Stimulated activated CD8-positive, alpha-beta memory T cell treated with anti-CD3 and anti-CD28 coated beads, Interleukin-7, amount 100 ng/mL, for 1 hour (primary cell): ENCODE measurements at regions not wholly inside any gene's neighbourhood (a gene's known extent, or its start where the extent isn't known, plus 50 kb on each side); places are given as distances from the start of the nearest gene placed in this dataset.

ENCODE experiments used
- DNase-seq, 2 donors: peaks; one replicate each; pipeline ENCODE4 v3.0.0-alpha.2; 2020; ENCODE audit warnings: low read depth in 2 of 2

- no peak for DNase-seq
Measured at GRCh38 chr18:21996351-21996826, 173.0 kb upstream of the GATA6 start.

DNA sequence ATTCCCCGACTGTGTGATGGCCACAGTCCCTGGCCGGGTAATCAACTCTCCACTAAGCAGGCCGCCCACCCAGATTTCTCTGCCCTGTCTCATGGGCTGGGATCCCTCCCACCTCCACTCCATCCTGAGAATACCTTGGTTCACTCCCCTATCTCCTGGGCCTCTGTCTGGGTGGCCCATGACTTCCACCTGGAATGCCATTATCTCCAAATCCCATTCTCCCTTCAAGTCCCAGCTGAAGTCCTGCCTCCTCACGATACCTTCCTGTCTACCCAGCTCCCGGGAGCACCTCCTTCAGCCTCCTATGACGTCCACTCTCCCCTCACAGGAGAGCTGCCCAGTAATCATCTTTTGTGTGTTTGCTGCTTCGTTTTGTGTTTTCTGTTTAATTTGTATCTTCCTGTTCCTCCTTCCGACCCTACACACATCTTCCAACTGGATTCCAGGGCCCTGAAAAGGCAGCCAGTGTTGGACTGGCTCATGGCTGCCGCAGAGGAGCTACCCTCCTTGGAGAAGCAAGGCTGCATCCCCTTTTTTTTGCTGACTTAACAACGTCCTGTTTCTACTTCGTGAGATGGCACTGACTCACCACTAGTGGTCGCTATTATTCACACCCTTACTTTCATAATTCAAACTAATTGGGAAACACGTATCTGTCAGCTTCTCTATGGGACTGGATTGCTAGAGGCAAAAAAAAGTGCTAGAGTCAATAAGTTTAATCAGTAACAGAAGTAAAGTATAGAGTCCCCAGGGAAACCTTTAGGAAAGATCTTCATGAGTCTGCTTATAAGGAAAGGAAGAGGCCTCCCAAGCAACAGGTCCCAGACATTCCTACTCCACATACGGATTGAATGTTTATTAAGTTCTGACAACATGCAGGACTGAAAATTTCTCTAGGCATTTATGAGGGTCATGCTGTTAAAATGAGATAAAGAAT lies 171.9 kb upstream of the GATA6 start:
- no peak for DNase-seq

GRCh38 chr18:21998486-21998885 lies 170.9 kb upstream of the GATA6 start:
- no peak for DNase-seq

- no peak for DNase-seq
Measured at GRCh38 chr18:22001912-22002487, 167.4 kb upstream of the GATA6 start.

GRCh38 chr18:22005191-22005841 lies 164.1 kb upstream of the GATA6 start:
- no peak for DNase-seq

DNA sequence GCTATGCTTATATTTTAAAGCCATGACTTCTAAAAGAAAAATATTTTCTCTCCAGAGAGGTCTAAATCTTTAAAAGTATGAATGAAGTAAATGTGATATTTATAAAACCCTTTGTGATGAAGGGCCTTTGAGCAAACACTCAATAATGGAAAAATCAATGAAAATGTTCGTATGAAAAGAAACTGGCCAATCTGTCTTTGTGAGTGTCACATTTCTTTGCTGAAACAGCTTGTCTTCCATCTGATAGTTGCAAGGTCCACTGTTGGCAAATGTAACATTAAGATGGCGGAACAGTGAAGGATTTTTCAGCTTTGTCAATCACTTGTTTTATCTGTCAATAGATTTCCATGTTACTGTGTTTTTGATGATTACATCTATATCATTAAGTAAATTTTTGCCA lies 162.9 kb upstream of the GATA6 start:
- DNase-seq, result no peak

DNA sequence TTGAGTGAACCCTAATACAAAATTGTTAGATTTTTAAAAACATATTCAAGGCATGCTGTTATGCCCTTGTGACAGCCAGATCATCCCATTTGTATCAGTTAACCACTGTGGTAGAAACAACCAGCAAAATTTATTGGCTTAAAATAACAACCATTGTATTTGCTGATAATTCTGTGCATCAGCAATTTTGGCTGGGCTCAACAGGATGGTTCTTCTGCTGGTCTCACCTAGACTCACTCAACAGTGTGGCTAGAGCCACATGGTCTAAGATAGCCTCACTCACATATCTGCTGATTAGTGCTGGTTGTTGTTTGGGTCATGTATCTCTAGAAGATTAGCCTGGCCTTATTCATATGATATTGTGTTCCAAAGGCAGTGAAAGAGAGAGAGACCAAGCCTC lies 160.1 kb upstream of the GATA6 start:
- DNase-seq, result no peak

DNA sequence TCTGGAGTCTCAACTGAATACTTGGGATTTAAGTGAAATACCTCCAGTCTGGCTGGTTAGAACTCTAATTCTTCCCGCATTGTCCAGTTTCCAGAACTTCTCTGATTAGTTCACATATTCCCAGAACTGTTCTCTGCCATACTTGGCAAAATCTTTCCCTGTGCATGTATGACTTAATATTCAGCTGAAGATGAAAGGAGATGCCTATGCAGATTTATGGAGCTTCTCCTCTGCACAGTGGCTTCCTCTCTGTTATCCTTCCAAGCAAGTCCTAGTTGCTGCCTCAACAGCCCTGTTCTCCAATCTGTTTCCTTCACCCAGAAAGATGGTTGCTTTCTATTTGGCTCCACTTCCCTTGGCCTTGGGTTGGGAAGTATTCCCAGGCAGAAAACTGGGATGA lies 155.4 kb upstream of the GATA6 start:
- DNase-seq, result no peak

- no peak for DNase-seq
Measured at GRCh38 chr18:22015156-22015555, 154.2 kb upstream of the GATA6 start.

- DNase-seq, result no peak
Measured at GRCh38 chr18:22018366-22018765, 151.0 kb upstream of the GATA6 start.

GRCh38 chr18:22019193-22019592 lies 150.2 kb upstream of the GATA6 start:
- DNase-seq, result no peak

DNA sequence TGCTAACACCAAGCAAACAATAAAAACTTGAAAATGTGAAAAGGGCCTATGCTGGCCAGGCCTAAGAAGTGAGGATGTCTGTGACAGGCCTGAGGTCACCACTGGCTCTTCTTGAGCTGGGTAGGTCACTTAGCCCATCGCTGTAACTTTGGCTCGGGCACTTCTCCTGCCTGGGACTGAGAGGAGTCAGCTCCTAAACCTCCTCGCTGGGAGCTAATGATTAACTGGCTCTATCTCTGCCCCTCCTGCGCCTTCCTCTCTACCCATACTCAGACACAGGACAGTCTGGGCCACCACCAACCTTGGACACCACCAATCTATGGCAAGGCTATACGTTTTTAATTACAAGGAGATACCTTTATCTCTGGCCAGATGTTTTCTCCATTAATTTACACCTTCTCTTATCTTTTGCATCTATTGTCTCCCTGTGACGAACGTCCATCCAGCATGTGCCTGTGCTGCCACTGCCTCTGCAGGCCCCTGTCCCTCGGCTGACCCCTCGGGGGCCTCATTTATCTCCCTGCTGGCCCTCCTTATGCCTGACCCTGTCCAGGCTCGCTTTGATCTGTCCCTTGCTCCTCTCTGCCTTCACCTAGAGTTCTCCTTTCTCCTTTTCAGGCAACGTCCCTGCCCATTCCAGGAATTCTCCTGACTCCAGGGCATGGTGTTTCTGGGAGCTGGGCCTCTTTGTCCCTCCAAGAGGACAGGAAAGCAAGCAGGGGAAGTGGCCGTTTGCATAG lies 149.1 kb upstream of the GATA6 start:
- DNase-seq, result no peak

DNA sequence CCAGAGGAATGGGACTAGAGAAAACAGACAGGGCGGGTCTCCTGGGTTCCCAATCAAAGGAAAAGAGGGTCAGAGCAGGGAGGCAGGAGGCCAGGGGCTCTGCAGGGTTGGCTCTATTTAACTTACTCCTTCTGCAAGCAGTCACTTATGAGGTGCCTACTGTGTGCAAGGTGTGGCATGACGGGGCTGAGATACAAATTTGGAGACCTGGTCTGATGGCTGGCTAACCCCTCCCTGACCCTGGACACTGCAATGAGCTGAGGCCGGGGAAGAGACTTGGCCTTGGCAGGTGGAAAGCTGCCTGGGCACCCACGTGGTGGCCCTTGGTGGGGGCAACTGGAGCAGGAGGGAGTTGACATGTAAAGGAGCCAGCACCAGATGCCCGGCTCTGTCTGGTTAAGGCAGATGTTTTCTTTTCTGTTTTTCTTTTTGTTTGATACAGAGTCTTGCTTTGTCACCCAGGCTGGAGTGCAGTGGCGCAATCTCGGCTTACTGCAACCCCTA lies 148.5 kb upstream of the GATA6 start:
- no peak for DNase-seq

- no peak for DNase-seq
Measured at GRCh38 chr18:22021701-22022100, 147.7 kb upstream of the GATA6 start.

GRCh38 chr18:22024924-22025323 lies 144.5 kb upstream of the GATA6 start:
- no peak for DNase-seq

DNA sequence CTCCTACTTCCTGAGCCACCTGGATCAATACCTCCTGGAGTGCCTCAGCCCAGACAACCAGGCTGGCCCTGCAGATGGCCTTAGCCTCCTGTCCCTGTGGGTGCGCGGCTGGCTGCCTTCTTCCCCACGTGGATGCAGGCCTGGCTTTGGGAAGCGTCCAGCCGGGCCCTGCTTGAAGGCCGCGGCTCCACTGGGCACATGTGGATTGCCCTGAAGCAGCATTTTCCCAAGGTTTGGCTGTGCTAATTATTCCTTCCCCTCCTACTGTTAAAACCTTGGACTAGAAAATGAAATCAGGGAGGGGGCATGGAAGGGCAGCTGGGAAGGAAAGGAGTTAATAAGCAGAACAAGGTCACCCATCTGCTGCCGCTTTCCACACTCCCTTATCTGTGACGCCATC lies 143.0 kb upstream of the GATA6 start:
- no peak for DNase-seq

- no peak for DNase-seq
Measured at GRCh38 chr18:22026889-22027288, 142.5 kb upstream of the GATA6 start.

DNA sequence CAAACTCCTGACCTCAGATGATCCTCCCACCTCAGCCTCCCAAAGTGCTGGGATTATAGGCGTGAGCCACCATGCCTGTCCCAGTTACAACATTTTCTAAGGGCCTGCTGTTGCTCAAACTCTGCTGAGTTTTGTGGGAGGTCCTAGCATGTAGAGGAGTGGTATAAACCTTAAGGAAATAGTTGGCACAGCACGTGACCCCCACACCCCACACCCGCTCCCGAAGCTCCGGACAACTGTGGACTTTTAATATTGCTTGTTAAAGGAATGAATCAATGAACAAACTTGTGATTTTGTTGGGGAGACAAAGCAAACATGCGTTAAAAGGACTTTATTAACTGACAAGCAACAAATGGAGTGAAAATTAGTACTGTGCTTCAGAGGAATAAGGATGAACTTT lies 137.8 kb upstream of the GATA6 start:
- DNase-seq, result no peak

DNA sequence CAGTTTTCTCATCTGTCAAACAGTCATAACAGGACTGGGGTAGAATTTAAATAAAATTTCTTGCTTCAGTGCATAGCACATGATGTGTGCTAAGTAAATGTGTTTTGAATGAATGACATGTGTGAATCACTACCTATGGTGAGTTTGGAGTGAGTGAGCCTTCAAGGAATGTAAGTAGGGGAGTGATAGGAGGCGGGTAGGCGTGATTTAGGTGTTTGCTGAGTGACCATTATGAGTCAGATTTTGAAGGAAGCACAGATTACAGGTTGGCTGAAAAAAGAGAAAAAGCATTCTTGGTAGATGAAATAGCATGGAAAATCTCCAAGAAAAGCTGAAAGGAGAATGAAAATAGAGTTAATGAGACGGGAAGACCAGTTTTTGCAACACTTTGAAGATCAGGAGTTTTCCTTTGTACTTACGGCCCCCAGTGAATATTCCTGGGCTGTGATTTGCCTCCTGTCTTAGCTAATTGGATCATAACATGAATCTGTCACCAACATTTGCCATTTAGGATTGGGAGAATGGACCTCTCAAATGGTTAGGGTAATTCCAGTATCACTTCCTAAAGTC lies 136.9 kb upstream of the GATA6 start:
- no peak for DNase-seq

GRCh38 chr18:22033085-22033484 lies 136.3 kb upstream of the GATA6 start:
- DNase-seq, result no peak

- DNase-seq, result no peak
Measured at GRCh38 chr18:22034276-22034675, 135.1 kb upstream of the GATA6 start.

- no peak for DNase-seq
Measured at GRCh38 chr18:22040533-22040932, 128.9 kb upstream of the GATA6 start.
